H9 (cell line): ENCODE measurements at regions not wholly inside any gene's neighbourhood (a gene's known extent, or its start where the extent isn't known, plus 50 kb on each side); places are given as distances from the start of the nearest gene placed in this dataset.

Experiments used
- DNase-seq: peaks from one replicate; pipeline ENCODE4 v3.0.0-alpha.2; 2017
- H2AFZ ChIP-seq: one replicate; pipeline ENCODE4 v1.6.1; 2013; ENCODE audit warnings: mild to moderate bottlenecking, low read length, control low read depth, moderate library complexity
- H2AK5ac ChIP-seq: 2 replicates; pipeline ENCODE4 v1.6.1; 2013; ENCODE audit warnings: low read length, control low read depth, mixed read lengths; ENCODE audit not compliant: insufficient read length
- H2BK120ac ChIP-seq: one replicate; pipeline ENCODE4 v1.6.1; 2013; ENCODE audit warnings: low read depth, mild to moderate bottlenecking, low read length, control low read depth, inconsistent platforms; ENCODE audit not compliant: poor library complexity, severe bottlenecking
- H2BK12ac ChIP-seq: 2 replicates; pipeline ENCODE4 v1.6.1; 2013; ENCODE audit warnings: low read length, control low read depth, mixed read lengths, low read depth; ENCODE audit not compliant: insufficient read length
- H2BK15ac ChIP-seq: 2 replicates; pipeline ENCODE4 v1.6.1; 2013; ENCODE audit warnings: low read depth, low read length, control low read depth
- H2BK20ac ChIP-seq: one replicate; pipeline ENCODE4 v1.6.1; 2013; ENCODE audit warnings: low read depth, mild to moderate bottlenecking, low read length, control low read depth, inconsistent platforms; ENCODE audit not compliant: poor library complexity, severe bottlenecking
- H2BK5ac ChIP-seq: 2 replicates; pipeline ENCODE4 v1.6.1; 2013; ENCODE audit warnings: low read length, control low read depth, mixed read lengths; ENCODE audit not compliant: insufficient read length
- H3K14ac ChIP-seq: 2 replicates; pipeline ENCODE4 v1.6.1; 2013; ENCODE audit warnings: low read length, control low read depth; ENCODE audit not compliant: insufficient read depth
- H3K18ac ChIP-seq: 2 replicates; pipeline ENCODE4 v1.6.1; 2013; ENCODE audit warnings: low read depth, mild to moderate bottlenecking, mixed read lengths, low read length, control low read depth; ENCODE audit not compliant: insufficient read length
- H3K23ac ChIP-seq: 2 replicates; pipeline ENCODE4 v1.6.1; 2013; ENCODE audit warnings: low read length, control low read depth, mixed read lengths, low read depth; ENCODE audit not compliant: insufficient read length
- H3K23me2 ChIP-seq: 2 replicates; pipeline ENCODE4 v1.6.1; 2013; ENCODE audit warnings: low read depth, mild to moderate bottlenecking, mixed read lengths, low read length, control low read depth; ENCODE audit not compliant: insufficient read length, poor library complexity, severe bottlenecking
- H3K27ac ChIP-seq: 2 replicates; pipeline ENCODE4 v1.5.1; 2013; ENCODE audit warnings: low read length, control low read depth, mixed read lengths, low read depth; ENCODE audit not compliant: insufficient read length
- H3K27me3 ChIP-seq: 2 replicates; pipeline ENCODE4 v1.6.1; 2013; ENCODE audit warnings: low read length, control low read depth, inconsistent platforms; ENCODE audit not compliant: insufficient read depth
- H3K4ac ChIP-seq: 2 replicates; pipeline ENCODE4 v1.6.1; 2013; ENCODE audit warnings: low read depth, mild to moderate bottlenecking, control low read depth, inconsistent platforms, low read length, moderate library complexity
- H3K4me1 ChIP-seq: 2 replicates; pipeline ENCODE4 v1.6.1; 2013; ENCODE audit warnings: low read length, control low read depth, inconsistent platforms; ENCODE audit not compliant: insufficient read depth
- H3K4me2 ChIP-seq: 2 replicates; pipeline ENCODE4 v1.6.1; 2013; ENCODE audit warnings: low read length, control low read depth, mixed read lengths; ENCODE audit not compliant: insufficient read length, insufficient read depth
- H3K56ac ChIP-seq: 2 replicates; pipeline ENCODE4 v1.6.1; 2013; ENCODE audit warnings: low read depth, mild to moderate bottlenecking, mixed read lengths, low read length, control low read depth; ENCODE audit not compliant: insufficient read length
- H3K79me1 ChIP-seq: 2 replicates; pipeline ENCODE4 v1.6.1; 2013; ENCODE audit warnings: low read depth, mild to moderate bottlenecking, moderate library complexity, low read length, control low read depth, inconsistent platforms; ENCODE audit not compliant: insufficient read depth, poor library complexity, severe bottlenecking
- H3K79me2 ChIP-seq: 2 replicates; pipeline ENCODE4 v1.6.1; 2013; ENCODE audit warnings: low read length, control low read depth, inconsistent platforms; ENCODE audit not compliant: insufficient read depth
- H3K9ac ChIP-seq: 2 replicates; pipeline ENCODE4 v1.6.1; 2013; ENCODE audit warnings: low read length, control low read depth, mixed read lengths; ENCODE audit not compliant: insufficient read length; ENCODE audit errors: extremely low read depth
- H3K9me3 ChIP-seq: one replicate; pipeline ENCODE4 v1.6.1; 2013; ENCODE audit warnings: low read depth, low read length, inconsistent platforms; ENCODE audit not compliant: control insufficient read depth
- H3T11ph ChIP-seq: one replicate; pipeline ENCODE4 v1.6.1; 2013; ENCODE audit warnings: mild to moderate bottlenecking, low read length, control low read depth, inconsistent platforms
- H4K20me1 ChIP-seq: one replicate; pipeline ENCODE4 v1.6.1; 2013; ENCODE audit not compliant: control insufficient read depth, insufficient read length, insufficient read depth
- H4K5ac ChIP-seq: 2 replicates; pipeline ENCODE4 v1.6.1; 2013; ENCODE audit warnings: low read depth, mild to moderate bottlenecking, mixed read lengths, low read length, control low read depth; ENCODE audit not compliant: insufficient read length
- H4K8ac ChIP-seq: replicated peaks from 2 replicates; pipeline ENCODE4 v1.6.1; 2013; ENCODE audit warnings: low read length, control low read depth, mixed read lengths, low read depth; ENCODE audit not compliant: insufficient read length
- H4K91ac ChIP-seq: 2 replicates; pipeline ENCODE4 v1.6.1; 2013; ENCODE audit warnings: low read depth, mild to moderate bottlenecking, moderate library complexity, mixed read lengths, low read length, control low read depth; ENCODE audit not compliant: insufficient read length
- H3K27ac Mint-ChIP-seq, 3 experiments: 2 replicates in 2 of 3; 3 replicates in 1 of 3; pipeline ENCODE4 v1.8.0; 2020 to 2021; ENCODE audit warnings: mixed read lengths in 3 of 3, mild to moderate bottlenecking in 1 of 3, moderate library complexity in 1 of 3
- H3K27me3 Mint-ChIP-seq: 2 replicates; pipeline ENCODE4 v1.8.0; 2021; ENCODE audit warnings: low read depth, mild to moderate bottlenecking, moderate library complexity, mixed read lengths
- H3K36me3 Mint-ChIP-seq, 3 experiments: 2 replicates in 2 of 3; 3 replicates in 1 of 3; pipeline ENCODE4 v1.8.0; 2020 to 2021; ENCODE audit warnings: low read depth in 3 of 3, mixed read lengths in 3 of 3; ENCODE audit not compliant: insufficient read depth in 1 of 3
- H3K4me1 Mint-ChIP-seq, 2 experiments: 2 replicates each; pipeline ENCODE4 v1.8.0; 2020; ENCODE audit warnings: mixed read lengths in 2 of 2
- H3K4me3 Mint-ChIP-seq, 2 experiments: 2 replicates in 1 of 2; 3 replicates in 1 of 2; pipeline ENCODE4 v1.8.0; 2020 to 2021; ENCODE audit warnings: mild to moderate bottlenecking in 2 of 2, mixed read lengths in 2 of 2, moderate library complexity in 1 of 2
- H3K9me3 Mint-ChIP-seq, 2 experiments: 2 replicates in 1 of 2; 3 replicates in 1 of 2; pipeline ENCODE4 v1.8.0; 2020; ENCODE audit warnings: mild to moderate bottlenecking in 2 of 2, mixed read lengths in 2 of 2, moderate library complexity in 1 of 2
- TF ChIP-seq, protein P1 (sequence below): fragments of 200-600 bp; sonication (generic); conservative IDR thresholded peaks from 3 replicates; pipeline ENCODE4 v1.8.0; 2021; ENCODE audit warnings: antibody characterized with exemption, mild to moderate bottlenecking

DNA sequence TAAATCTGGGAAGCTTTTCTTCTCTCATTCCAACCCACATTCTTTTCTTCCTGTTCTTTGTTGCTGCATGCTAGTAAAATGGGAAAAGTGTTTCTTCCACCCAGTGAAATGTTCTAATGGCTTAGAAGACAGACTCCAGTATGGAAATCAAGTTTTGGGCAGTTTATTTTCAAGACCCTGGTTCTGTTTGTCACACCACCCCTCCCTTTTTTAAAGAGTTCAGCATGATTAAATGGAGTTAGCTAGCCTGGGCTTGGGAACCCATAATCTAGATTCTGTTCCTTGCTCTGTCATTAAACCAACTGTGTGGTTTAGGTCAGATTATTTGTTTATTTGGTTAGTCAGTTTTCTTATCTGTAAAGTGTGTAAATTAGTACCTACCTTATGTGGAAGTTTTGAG is 151.8 kb upstream of the NT5C1B start:
- H3K23me2 ChIP-seq: no peaks in the 10 kb centered on the region
- no peak overlapping the region for H2BK20ac ChIP-seq
- H3K23ac ChIP-seq: no peak overlapping the region
- no peak overlapping the region for H2AK5ac ChIP-seq
- H3K4ac ChIP-seq: no peak overlapping the region
- H3K9me3 ChIP-seq: no peaks in the 10 kb centered on the region
- no peak overlapping the region for H2BK12ac ChIP-seq
- Mint-ChIP-seq H3K36me3 (no peaks in the 10 kb centered on the region), H3K4me1 (peaks cover 3 to 4% of the 10 kb centered on the region in 2 experiments), H3K4me3 (no peak overlapping the region), H3K27ac (no peak overlapping the region), H3K27me3 (no peaks in the 10 kb centered on the region), H3K9me3 (no peaks in the 10 kb centered on the region)
- H2BK120ac ChIP-seq: no peak overlapping the region
- H2AFZ ChIP-seq: no peak overlapping the region
- no peaks in the 10 kb centered on the region for H3K27me3 ChIP-seq
- no peak overlapping the region for H3K14ac ChIP-seq
- no peak overlapping the region for H4K5ac ChIP-seq
- H3K79me1 ChIP-seq: no peaks in the 10 kb centered on the region
- H3K27ac ChIP-seq: no peak overlapping the region
- H2BK5ac ChIP-seq: no peak overlapping the region
- H3K18ac ChIP-seq: no peak overlapping the region
- H2BK15ac ChIP-seq: no peak overlapping the region
- H4K20me1 ChIP-seq: no peaks in the 10 kb centered on the region
- no peak overlapping the region for H4K8ac ChIP-seq
- no peak overlapping the region for H3K9ac ChIP-seq
- H3K79me2 ChIP-seq: no peaks in the 10 kb centered on the region
- TF ChIP-seq, protein P1, sequence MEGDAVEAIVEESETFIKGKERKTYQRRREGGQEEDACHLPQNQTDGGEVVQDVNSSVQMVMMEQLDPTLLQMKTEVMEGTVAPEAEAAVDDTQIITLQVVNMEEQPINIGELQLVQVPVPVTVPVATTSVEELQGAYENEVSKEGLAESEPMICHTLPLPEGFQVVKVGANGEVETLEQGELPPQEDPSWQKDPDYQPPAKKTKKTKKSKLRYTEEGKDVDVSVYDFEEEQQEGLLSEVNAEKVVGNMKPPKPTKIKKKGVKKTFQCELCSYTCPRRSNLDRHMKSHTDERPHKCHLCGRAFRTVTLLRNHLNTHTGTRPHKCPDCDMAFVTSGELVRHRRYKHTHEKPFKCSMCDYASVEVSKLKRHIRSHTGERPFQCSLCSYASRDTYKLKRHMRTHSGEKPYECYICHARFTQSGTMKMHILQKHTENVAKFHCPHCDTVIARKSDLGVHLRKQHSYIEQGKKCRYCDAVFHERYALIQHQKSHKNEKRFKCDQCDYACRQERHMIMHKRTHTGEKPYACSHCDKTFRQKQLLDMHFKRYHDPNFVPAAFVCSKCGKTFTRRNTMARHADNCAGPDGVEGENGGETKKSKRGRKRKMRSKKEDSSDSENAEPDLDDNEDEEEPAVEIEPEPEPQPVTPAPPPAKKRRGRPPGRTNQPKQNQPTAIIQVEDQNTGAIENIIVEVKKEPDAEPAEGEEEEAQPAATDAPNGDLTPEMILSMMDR: no peak
- DNase-seq: no peak
- H3K4me1 ChIP-seq: no peaks in the 10 kb centered on the region
- no peak overlapping the region for H3K56ac ChIP-seq
- no peak overlapping the region for H3T11ph ChIP-seq
- no peak overlapping the region for H4K91ac ChIP-seq
- no peak overlapping the region for H3K4me2 ChIP-seq
